HL-60/S4 treated with phorbol 12-myristate 13-acetate at 8.2 ng/mL for 4 days and 3 days (cell line): ENCODE measurements at regions not wholly inside any gene's neighbourhood (a gene's known extent, or its start where the extent isn't known, plus 50 kb on each side); places are given as distances from the start of the nearest gene placed in this dataset.

Source experiments
- in situ Hi-C: fragments of 300-500 bp; cut with MboI; formaldehyde crosslinking; loops from 2 replicates; pipeline ENCODE4 v1.15.0; 2022; ENCODE audit warnings: low sequenced_read_pairs

- in situ Hi-C loops, result no loop called here
Measured at GRCh38 chr9:113694912-113695311, 181.2 kb upstream of the ZNF618 start.

GRCh38 chr9:113695440-113695851 lies 180.7 kb upstream of the ZNF618 start:
- in situ Hi-C loops, result no loop called here

DNA sequence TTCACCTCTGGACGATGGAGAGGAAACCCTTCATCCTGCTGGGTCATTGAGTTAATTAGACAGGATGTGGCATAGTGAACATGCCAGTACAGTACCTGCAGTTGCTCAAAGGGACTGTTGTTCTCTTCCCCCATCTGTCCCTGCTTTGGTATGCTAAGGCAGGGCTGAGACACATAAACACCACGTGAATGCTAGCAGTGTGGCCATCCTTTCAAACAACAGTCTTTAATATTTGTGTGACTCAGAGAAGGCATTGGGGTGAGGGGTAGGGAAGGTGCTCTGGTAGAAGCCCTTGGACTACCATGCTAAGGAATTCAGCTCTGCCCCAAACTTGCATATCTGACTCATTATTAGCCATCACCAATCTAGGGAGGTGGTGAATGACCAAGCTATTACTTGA lies 180.2 kb upstream of the ZNF618 start:
- in situ Hi-C loops, result no loop called here

- in situ Hi-C loops, result no loop called here
Measured at GRCh38 chr9:113701774-113702755, 174.0 kb upstream of the ZNF618 start.

- in situ Hi-C loops, result no loop called here
Measured at GRCh38 chr9:113705306-113705927, 170.7 kb upstream of the ZNF618 start.

DNA sequence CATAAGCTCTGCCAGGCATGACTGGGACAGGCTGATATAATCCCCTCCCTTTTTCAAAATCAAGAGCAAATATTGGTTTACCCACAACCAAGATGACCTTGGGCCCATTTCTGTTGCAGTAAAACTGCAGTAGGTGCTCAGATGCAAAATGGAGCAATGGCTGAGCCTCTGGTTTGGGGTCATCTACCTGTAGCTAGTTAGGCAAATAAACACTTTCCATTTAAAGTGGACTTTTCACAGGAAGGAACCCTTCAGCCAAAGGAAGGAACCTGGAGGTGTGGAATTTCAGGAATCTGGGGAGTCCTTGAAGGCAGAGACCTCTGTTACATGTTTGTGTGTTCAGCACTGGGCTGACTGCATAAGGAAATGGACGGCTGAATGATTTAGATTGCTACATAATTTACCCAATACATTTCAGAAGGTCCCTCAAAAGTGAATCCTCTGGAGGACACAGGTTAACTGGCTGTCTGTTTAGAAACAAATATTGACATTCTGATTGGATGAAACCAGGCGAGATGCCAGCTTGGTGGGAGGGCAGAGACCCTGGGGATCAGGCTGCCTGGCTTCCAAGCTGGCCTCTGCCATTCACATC lies 170.1 kb upstream of the ZNF618 start:
- in situ Hi-C loops, result no loop called here

GRCh38 chr9:113707953-113708695 lies 168.0 kb upstream of the ZNF618 start:
- in situ Hi-C loops, result no loop called here

DNA sequence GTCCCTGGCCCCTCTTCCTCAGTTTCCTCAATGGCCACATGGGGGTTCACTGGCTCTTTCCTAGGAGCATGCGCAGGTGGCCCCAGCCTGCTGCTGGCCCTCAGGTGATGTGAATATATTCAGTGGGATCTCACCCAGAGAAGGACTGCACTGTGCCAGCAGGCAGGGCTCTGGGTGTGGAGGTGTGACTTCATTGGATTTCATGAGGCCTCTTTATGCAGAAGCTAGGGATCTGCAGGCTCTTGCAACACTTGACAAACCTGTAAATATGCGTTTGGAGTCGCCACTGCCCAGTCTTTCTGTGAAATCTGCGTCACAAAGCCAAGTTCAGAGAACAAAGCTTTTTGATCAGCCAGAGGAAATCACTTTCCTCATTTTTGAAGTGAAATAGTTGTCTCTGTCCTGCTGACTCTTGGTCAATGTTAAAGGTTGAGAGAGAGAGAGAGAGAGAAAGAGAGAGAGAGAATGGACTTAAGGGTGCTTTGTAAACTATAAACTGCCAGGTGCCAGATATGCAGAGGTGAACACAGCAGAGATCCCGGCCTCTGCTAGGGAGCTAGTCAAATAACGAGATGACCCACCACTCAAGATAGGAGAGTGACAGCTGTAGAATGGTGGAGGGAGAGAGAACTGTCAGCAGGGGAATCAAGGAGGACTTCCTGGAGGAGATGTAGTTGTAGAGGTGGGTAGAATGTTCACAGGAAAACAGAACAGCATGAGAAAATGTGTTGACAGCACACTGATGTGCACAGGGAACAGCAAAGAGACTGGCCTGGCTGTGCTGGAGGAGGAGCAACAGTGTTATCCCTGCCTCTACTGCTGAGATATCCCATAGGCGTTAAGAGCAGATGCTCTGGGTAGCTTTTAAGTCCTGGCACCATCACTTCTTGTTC lies 167.0 kb upstream of the ZNF618 start:
- in situ Hi-C loops, result no loop called here

DNA sequence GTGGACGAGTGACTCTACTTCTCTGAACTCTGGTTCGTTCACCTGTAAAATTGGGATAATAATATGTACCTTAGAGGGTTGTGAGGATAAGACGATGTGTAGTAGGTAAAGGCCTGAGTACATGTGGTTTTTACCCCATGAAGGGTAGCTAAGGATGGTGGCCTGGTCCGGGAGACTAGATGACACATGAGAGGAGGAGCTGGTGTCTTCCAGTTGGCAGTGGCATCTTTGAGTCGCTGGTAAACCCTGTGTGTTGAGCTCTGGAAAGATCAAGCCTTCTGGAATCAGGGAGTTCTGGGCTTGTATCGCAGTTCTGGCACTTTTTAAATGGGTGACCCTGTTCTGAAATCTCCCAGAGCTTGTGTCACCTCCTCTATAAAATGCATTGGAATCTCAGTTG lies 166.4 kb upstream of the ZNF618 start:
- in situ Hi-C loops, result no loop called here

DNA sequence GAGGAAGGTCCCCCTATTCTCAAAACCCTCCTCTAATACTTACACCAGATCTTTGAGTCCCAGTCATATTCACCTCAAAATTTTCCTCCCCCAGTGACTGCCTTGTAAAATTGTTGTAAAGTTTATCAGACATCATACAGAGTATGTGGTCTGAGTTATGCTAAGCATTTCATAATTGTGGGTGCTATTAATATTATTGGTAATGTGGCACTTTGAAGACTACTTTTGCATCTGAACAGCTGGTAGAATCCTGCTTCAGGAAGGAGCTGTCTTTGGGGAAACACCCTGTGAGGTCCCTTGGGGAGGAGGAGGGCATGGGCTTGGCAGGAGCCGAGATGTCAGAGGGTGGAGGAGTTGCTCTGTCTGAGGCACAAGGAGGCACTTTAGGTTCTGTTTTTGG lies 164.9 kb upstream of the ZNF618 start:
- in situ Hi-C loops, result no loop called here

GRCh38 chr9:113712053-113712452 lies 164.1 kb upstream of the ZNF618 start:
- in situ Hi-C loops, result no loop called here

- in situ Hi-C loops, result no loop called here
Measured at GRCh38 chr9:113715086-113715485, 161.0 kb upstream of the ZNF618 start.

- in situ Hi-C loops, result no loop called here
Measured at GRCh38 chr9:113719919-113720318, 156.2 kb upstream of the ZNF618 start.

DNA sequence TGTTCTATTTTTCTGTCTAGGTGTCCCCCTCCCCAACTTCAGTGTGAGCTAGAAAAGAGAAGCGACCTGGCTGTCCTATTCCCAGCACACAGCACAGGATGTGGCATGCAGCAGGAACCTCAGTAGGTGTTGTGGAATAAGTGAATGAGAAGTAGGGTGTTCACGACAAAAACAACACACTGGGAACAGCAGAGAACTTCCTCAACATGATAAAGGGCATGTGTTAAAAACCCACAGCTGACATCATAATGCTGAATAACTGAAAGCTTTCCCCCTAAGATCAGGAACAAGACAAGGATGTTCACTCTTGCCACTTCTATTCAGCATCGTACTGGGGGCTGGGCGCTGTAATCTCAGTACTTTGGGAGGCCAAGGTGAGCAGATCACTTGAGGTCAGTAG lies 155.6 kb upstream of the ZNF618 start:
- in situ Hi-C loops, result no loop called here

DNA sequence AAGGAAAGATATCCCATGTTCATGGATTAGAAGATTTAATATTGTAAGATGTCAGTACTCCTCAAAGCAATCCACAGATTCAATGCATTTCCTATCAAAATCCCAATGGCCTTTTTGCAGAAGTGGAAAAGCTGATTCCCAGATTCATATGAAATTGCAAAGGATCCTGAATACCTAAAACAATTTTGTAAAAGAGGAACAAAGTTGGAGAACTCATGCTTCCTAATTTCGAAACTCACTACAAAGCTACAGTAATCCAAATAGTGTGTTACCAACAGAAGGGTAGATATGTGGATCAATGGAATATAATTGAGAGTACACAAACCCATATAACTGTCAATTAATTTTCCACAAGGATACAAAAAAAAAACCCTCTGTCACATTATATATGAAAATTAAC lies 154.3 kb upstream of the ZNF618 start:
- in situ Hi-C loops, result no loop called here

GRCh38 chr9:113724202-113724601 lies 151.9 kb upstream of the ZNF618 start:
- in situ Hi-C loops, result no loop called here

DNA sequence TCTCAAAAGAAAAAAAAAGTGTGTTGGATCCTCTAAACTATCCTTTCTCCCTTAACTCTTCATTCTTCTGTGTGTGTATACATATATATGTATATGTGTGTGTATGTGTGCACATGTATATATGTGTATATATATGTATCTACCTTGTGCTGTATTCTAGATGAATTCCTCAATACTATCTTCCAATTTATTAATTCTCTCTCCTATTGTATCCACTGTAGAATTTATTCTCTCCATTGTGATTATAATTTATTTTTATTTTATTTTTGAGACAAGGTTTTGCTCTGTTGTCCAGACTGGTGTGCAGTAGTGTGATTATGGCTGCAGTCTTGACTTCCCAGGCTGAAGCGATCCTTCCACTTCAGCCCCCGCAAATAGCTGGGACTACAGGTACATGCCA lies 147.1 kb upstream of the ZNF618 start:
- in situ Hi-C loops, result no loop called here

- in situ Hi-C loops, result no loop called here
Measured at GRCh38 chr9:113734826-113735225, 141.3 kb upstream of the ZNF618 start.

- in situ Hi-C loops, result no loop called here
Measured at GRCh38 chr9:113737517-113738271, 138.4 kb upstream of the ZNF618 start.
